ENCODE measurements at regions not wholly inside any gene's neighbourhood (a gene's known extent, or its start where the extent isn't known, plus 50 kb on each side); places are given as distances from the start of the nearest gene placed in this dataset.

GRCh38 chr12:71000748-71001147 is 80.2 kb upstream of the PTPRR start:
- no peaks in the 10 kb centered on the region for H3K27me3 ChIP-seq (ENCODE audit: control insufficient read depth, insufficient read depth, low read length)
- no peaks in the 10 kb centered on the region for H3K36me3 ChIP-seq (replicated peaks; ENCODE audit: control insufficient read depth, insufficient read depth, low read length)
- H3K4me3 ChIP-seq (ENCODE audit: insufficient read depth, low read depth, low read length), result no peak overlapping the region
- DNase-seq, result no peak

GRCh38 chr12:71000255-71000654 is 79.7 kb upstream of the PTPRR start:
- DNase-seq, result no peak
- H3K27me3 ChIP-seq (ENCODE audit: control insufficient read depth, insufficient read depth, low read length), result no peaks in the 10 kb centered on the region
- H3K4me3 ChIP-seq (ENCODE audit: insufficient read depth, low read depth, low read length), result no peak overlapping the region
- H3K36me3 ChIP-seq (replicated peaks; ENCODE audit: control insufficient read depth, insufficient read depth, low read length), result no peaks in the 10 kb centered on the region

GRCh38 chr12:70994217-70994788 is 73.8 kb upstream of the PTPRR start:
- H3K27me3 ChIP-seq (ENCODE audit: control insufficient read depth, insufficient read depth, low read length), result no peaks in the 10 kb centered on the region
- no peak overlapping the region for H3K4me3 ChIP-seq (ENCODE audit: insufficient read depth, low read depth, low read length)
- H3K36me3 ChIP-seq (replicated peaks; ENCODE audit: control insufficient read depth, insufficient read depth, low read length), result no peaks in the 10 kb centered on the region
- no peak for DNase-seq

DNA sequence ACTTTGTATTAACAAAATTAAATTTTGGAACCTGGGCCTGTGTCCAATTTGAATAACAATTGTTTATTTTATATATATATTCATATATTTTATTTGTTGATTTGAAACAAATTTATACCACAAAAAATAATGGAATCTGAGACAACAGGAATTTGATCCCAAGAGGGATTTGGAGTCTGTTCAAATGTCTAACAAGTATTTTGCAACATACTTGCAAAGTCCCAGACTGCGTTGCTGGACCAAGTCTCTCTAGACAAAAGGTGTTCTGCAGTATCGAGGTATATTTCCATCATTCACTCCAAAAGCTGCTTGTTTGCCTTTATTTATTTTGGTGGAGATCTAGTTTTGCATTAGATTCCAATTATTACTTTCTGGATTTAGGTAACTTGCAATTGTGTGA is 68.7 kb upstream of the PTPRR start:
- H3K36me3 ChIP-seq (replicated peaks; ENCODE audit: control insufficient read depth, insufficient read depth, low read length), result no peaks in the 10 kb centered on the region
- no peaks in the 10 kb centered on the region for H3K27me3 ChIP-seq (ENCODE audit: control insufficient read depth, insufficient read depth, low read length)
- no peak for DNase-seq
- H3K4me3 ChIP-seq (ENCODE audit: insufficient read depth, low read depth, low read length), result no peak overlapping the region

GRCh38 chr12:70985850-70986249 is 65.3 kb upstream of the PTPRR start:
- H3K27me3 ChIP-seq (ENCODE audit: control insufficient read depth, insufficient read depth, low read length), result no peaks in the 10 kb centered on the region
- no peak for DNase-seq
- no peaks in the 10 kb centered on the region for H3K36me3 ChIP-seq (replicated peaks; ENCODE audit: control insufficient read depth, insufficient read depth, low read length)
- no peak overlapping the region for H3K4me3 ChIP-seq (ENCODE audit: insufficient read depth, low read depth, low read length)

DNA sequence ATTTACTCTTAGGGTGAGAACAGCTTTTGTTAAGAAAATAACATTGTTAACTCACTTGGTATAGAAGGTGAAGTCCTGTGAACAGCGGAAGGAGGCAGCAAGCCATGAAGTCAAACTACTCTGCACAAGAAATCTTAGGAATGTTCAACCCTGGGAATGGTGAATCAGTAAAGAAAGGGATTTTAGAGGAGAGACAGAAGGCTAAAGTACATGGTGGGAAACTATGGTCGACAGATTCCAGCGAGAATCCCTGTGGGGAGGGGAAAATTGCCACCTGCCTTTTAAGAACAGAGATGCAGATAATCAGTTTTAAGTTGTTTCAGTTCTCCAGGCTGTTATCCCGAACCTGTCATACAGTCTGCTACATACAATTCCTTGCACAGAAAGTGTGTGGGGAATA is 63.2 kb upstream of the PTPRR start:
- no peaks in the 10 kb centered on the region for H3K36me3 ChIP-seq (replicated peaks; ENCODE audit: control insufficient read depth, insufficient read depth, low read length)
- peak; percentile 33 for DNase-seq

DNA sequence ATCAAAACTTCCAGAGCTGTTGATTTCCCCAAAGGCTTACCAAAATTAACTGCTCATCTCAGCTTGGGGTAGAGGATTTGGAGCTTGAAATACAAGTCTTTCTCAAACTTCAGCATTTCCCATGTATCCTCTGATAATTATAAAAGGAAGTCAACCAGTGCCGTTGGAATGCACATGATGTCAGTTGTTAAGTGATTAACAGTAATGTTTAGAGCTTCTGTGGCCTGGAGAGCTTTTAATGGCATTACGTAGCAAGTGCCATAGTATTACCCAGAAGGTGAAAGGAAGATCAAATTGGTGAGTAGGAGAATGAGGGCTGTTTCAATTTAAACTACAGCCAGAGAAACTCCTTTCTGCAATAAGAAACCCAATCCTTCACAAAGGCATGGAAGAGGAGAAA is 62.5 kb upstream of the PTPRR start:
- Histone ChIP-seq H3K27me3 (ENCODE audit: control insufficient read depth, insufficient read depth, low read length) (no peaks in the 10 kb centered on the region), H3K4me3 (ENCODE audit: insufficient read depth, low read depth, low read length) (no peak overlapping the region), H3K36me3 (replicated peaks; ENCODE audit: control insufficient read depth, insufficient read depth, low read length) (no peaks in the 10 kb centered on the region)
- DNase-seq, result no peak

More for the DNA sequence above, 63.2 kb upstream of the PTPRR start:
- Histone ChIP-seq H3K27me3 (ENCODE audit: control insufficient read depth, insufficient read depth, low read length) (no peaks in the 10 kb centered on the region), H3K4me3 (ENCODE audit: insufficient read depth, low read depth, low read length) (no peak overlapping the region)

DNA sequence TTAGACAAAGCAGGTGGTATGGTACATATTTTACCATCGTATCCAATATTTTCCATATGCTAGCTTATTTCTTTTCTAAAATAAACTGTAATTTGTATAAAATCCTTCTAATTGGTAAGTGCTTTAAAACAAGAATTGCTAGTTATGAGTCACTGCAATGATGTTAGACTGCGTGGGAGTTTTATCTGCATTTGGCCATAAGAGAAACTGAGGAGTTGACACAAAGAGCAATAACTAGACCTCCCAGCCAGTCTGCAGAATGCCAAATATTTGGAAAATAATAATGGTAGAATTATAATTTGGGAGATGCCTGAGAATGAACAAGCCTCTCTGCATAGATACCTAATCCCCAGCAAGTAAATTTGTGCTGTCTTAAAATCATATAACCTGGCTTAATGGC is 61.7 kb upstream of the PTPRR start:
- no peak overlapping the region for H3K4me3 ChIP-seq (ENCODE audit: insufficient read depth, low read depth, low read length)
- no peaks in the 10 kb centered on the region for H3K36me3 ChIP-seq (replicated peaks; ENCODE audit: control insufficient read depth, insufficient read depth, low read length)
- no peaks in the 10 kb centered on the region for H3K27me3 ChIP-seq (ENCODE audit: control insufficient read depth, insufficient read depth, low read length)
- DNase-seq, result no peak

- H3K36me3 ChIP-seq (replicated peaks; ENCODE audit: control insufficient read depth, insufficient read depth, low read length), result no peaks in the 10 kb centered on the region
- H3K27me3 ChIP-seq (ENCODE audit: control insufficient read depth, insufficient read depth, low read length), result no peaks in the 10 kb centered on the region
- H3K4me3 ChIP-seq (ENCODE audit: insufficient read depth, low read depth, low read length), result no peak overlapping the region
- no peak for DNase-seq
Observed at GRCh38 chr12:70971001-70971794, 50.7 kb upstream of the PTPRR start.
